ENCODE measurements at regions not wholly inside any gene's neighbourhood (a gene's known extent, or its start where the extent isn't known, plus 50 kb on each side); places are given as distances from the start of the nearest gene placed in this dataset.

GRCh38 chr16:64297863-64298600, 823.8 kb downstream of the CDH11 start:
- H3K4me3 ChIP-seq (ENCODE audit: low read depth, low read length): no peak overlapping the region
- no peak for DNase-seq (ENCODE audit: low read depth)
- TF ChIP-seq MAX (IDR thresholded peaks at IDR 0.05; ENCODE audit: low read depth, low read length): no peak
- no peak for TF ChIP-seq MYC (IDR thresholded peaks at IDR 0.05; ENCODE audit: low read depth, low read length)
- no peak for TF ChIP-seq CTCF (IDR thresholded peaks at IDR 0.05; ENCODE audit: low read depth, low read length)
- no peak for TF ChIP-seq POLR2A (IDR thresholded peaks at IDR 0.05; ENCODE audit: extremely low read depth, insufficient read length)

GRCh38 chr16:64295466-64295865, 826.4 kb downstream of the CDH11 start:
- DNase-seq (ENCODE audit: low read depth): no peak
- H3K4me3 ChIP-seq (ENCODE audit: low read depth, low read length): no peak overlapping the region
- TF ChIP-seq MAX (IDR thresholded peaks at IDR 0.05; ENCODE audit: low read depth, low read length) (no peak), CTCF (IDR thresholded peaks at IDR 0.05; ENCODE audit: low read depth, low read length) (no peak), MYC (IDR thresholded peaks at IDR 0.05; ENCODE audit: low read depth, low read length) (no peak)

GRCh38 chr16:64292953-64293352, 828.9 kb downstream of the CDH11 start:
- TF ChIP-seq CTCF (IDR thresholded peaks at IDR 0.05; ENCODE audit: low read depth, low read length): no peak
- TF ChIP-seq POLR2A (IDR thresholded peaks at IDR 0.05; ENCODE audit: extremely low read depth, insufficient read length): no peak
- TF ChIP-seq MAX (IDR thresholded peaks at IDR 0.05; ENCODE audit: low read depth, low read length): no peak
- no peak for TF ChIP-seq MYC (IDR thresholded peaks at IDR 0.05; ENCODE audit: low read depth, low read length)
- no peak for DNase-seq (ENCODE audit: low read depth)

GRCh38 chr16:64292161-64292560, 829.7 kb downstream of the CDH11 start:
- no peak for DNase-seq (ENCODE audit: low read depth)
- no peak overlapping the region for H3K4me3 ChIP-seq (ENCODE audit: low read depth, low read length)
- TF ChIP-seq MYC (IDR thresholded peaks at IDR 0.05; ENCODE audit: low read depth, low read length) (no peak), CTCF (IDR thresholded peaks at IDR 0.05; ENCODE audit: low read depth, low read length) (no peak)

More at GRCh38 chr16:64292953-64293352, 828.9 kb downstream of the CDH11 start:
- no peak overlapping the region for H3K4me3 ChIP-seq (ENCODE audit: low read depth, low read length)

- DNase-seq (ENCODE audit: low read depth): no peak
- no peak overlapping the region for H3K4me3 ChIP-seq (ENCODE audit: low read depth, low read length)
- no peak for TF ChIP-seq CTCF (IDR thresholded peaks at IDR 0.05; ENCODE audit: low read depth, low read length)
- no peak for TF ChIP-seq MAX (IDR thresholded peaks at IDR 0.05; ENCODE audit: low read depth, low read length)
- no peak for TF ChIP-seq MYC (IDR thresholded peaks at IDR 0.05; ENCODE audit: low read depth, low read length)
- TF ChIP-seq POLR2A (IDR thresholded peaks at IDR 0.05; ENCODE audit: extremely low read depth, insufficient read length): no peak
These were observed 831.4 kb downstream of the CDH11 start for GRCh38 chr16:64290461-64290860.
